ENCODE measurements at regions not wholly inside any gene's neighbourhood (a gene's known extent, or its start where the extent isn't known, plus 50 kb on each side); places are given as distances from the start of the nearest gene placed in this dataset.

DNA sequence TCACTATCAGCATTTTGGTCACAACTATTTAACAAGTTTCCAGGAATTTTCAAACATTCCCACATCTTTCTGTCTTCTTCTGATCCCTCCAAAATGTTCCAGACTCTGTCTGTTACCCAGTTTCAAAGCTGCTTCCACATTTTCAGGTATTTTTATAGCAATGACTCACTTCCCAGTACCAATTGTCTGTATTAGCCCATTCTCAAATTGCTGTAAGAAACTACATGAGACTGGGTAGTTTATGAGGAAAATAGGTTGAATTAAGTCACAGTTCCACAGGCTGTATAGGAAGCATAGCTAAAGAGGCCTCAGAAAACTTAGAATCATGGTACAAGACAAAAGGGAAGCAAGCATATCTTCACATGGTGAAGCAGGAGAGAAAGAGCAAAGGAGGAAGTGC lies 475.0 kb upstream of the PCDH7 start:
- TF ChIP-seq JUND (CRISPR knock-in tag; IDR thresholded peaks at IDR 0.05) (no peak), PCBP1 (IDR thresholded peaks at IDR 0.05; ENCODE audit: borderline replicate concordance, low read depth, low read length) (no peak), GATAD2A (CRISPR knock-in tag; IDR thresholded peaks at IDR 0.05) (no peak), NFIC (IDR thresholded peaks at IDR 0.05; ENCODE audit: low read length) (no peak), BORCS8-MEF2B (CRISPR knock-in tag; IDR thresholded peaks at IDR 0.05) (no peak), NFE2 (CRISPR knock-in tag; IDR thresholded peaks at IDR 0.05) (no peak), SAFB2 (CRISPR knock-in tag; IDR thresholded peaks at IDR 0.05; ENCODE audit: borderline replicate concordance, low read depth) (no peak), IRF2 (CRISPR knock-in tag; IDR thresholded peaks at IDR 0.05) (no peak)
- TF ChIP-seq, protein P1, sequence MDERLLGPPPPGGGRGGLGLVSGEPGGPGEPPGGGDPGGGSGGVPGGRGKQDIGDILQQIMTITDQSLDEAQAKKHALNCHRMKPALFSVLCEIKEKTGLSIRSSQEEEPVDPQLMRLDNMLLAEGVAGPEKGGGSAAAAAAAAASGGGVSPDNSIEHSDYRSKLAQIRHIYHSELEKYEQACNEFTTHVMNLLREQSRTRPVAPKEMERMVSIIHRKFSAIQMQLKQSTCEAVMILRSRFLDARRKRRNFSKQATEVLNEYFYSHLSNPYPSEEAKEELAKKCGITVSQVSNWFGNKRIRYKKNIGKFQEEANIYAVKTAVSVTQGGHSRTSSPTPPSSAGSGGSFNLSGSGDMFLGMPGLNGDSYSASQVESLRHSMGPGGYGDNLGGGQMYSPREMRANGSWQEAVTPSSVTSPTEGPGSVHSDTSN (CRISPR knock-in tag; IDR thresholded peaks at IDR 0.05), result no peak
- TF ChIP-seq, protein P2, sequence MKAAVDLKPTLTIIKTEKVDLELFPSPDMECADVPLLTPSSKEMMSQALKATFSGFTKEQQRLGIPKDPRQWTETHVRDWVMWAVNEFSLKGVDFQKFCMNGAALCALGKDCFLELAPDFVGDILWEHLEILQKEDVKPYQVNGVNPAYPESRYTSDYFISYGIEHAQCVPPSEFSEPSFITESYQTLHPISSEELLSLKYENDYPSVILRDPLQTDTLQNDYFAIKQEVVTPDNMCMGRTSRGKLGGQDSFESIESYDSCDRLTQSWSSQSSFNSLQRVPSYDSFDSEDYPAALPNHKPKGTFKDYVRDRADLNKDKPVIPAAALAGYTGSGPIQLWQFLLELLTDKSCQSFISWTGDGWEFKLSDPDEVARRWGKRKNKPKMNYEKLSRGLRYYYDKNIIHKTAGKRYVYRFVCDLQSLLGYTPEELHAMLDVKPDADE (CRISPR knock-in tag; IDR thresholded peaks at IDR 0.05), result no peak
